ENCODE measurements at regions not wholly inside any gene's neighbourhood (a gene's known extent, or its start where the extent isn't known, plus 50 kb on each side); places are given as distances from the start of the nearest gene placed in this dataset.
"Not testable (repeated sequence)": the region's sequence is repeated elsewhere in the genome, so short reads cannot be mapped to it uniquely, and the experiment has no call there.

- ATAC-seq: no peak
- Mint-ChIP-seq H3K4me3 (no peak overlapping the region), H3K9me3 (ENCODE audit: low read depth) (no peaks in the 10 kb centered on the region), H3K27ac (no peak overlapping the region), H3K4me1 (no peaks in the 10 kb centered on the region), H3K36me3 (no peaks in the 10 kb centered on the region), H3K27me3 (no peaks in the 10 kb centered on the region)
- CTCF ChIA-PET: no interaction called here
- DNase-seq: no peak
These were observed 127.9 kb upstream of the AMOT start for GRCh38 chrX:112968351-112969133.

DNA sequence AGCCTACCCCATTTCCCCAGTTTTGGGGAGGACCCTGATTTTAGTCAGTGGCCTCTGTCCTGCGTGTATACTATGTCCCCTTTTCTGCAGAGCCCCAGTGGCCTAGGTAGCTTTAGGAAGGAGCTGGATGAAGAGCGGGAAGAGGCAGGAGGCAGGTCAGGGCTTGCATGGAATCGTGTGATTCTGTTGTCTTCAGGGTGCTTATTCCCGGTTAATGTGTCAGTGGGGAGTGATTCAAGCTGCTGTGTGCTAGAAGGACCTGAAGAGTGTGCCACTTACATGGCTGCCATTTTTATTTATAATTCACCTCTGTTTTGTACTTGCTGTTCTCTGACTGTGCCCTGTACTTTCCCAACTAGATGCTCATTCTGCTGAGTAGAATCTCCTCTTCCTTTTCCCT, 127.3 kb upstream of the AMOT start:
- ATAC-seq (no peak), DNase-seq (no peak)
- CTCF ChIA-PET: no interaction called here
- no peaks in the 10 kb centered on the region for H3K36me3 Mint-ChIP-seq
- no peaks in the 10 kb centered on the region for H3K27me3 Mint-ChIP-seq
- H3K4me3 Mint-ChIP-seq: no peak overlapping the region
- no peaks in the 10 kb centered on the region for H3K4me1 Mint-ChIP-seq
- no peak overlapping the region for H3K27ac Mint-ChIP-seq
- H3K9me3 Mint-ChIP-seq (ENCODE audit: low read depth): no peaks in the 10 kb centered on the region

- H3K27ac Mint-ChIP-seq: no peak overlapping the region
- ATAC-seq (no peak), DNase-seq (no peak)
- no peak overlapping the region for H3K4me3 Mint-ChIP-seq
- H3K36me3 Mint-ChIP-seq: no peaks in the 10 kb centered on the region
- no peaks in the 10 kb centered on the region for H3K27me3 Mint-ChIP-seq
- H3K4me1 Mint-ChIP-seq: no peaks in the 10 kb centered on the region
- CTCF ChIA-PET: no interaction called here
- no peaks in the 10 kb centered on the region for H3K9me3 Mint-ChIP-seq (ENCODE audit: low read depth)
These were observed 126.7 kb upstream of the AMOT start for GRCh38 chrX:112967341-112967740.

DNA sequence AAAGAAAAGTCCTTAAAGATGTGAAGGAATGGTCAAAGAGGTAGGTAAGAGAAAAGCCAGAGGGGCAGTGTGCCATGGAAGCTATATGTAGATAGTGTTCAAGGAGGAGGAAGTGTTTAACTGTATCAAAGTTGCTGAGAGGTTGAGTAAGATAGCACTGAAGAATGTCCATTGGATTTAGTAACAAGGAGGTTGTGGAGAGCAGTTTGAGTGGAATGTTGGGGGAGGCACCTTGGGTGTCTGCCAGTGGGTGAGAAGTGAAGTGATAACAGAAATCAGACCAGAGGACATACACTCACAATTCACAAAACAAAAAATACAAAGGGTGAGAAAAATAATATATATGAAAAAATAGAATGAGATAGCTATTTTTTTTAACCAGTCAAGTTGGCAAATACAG, 121.3 kb upstream of the AMOT start:
- ATAC-seq (no peak), DNase-seq (no peak)
- H3K27ac Mint-ChIP-seq: no peak overlapping the region
- no peaks in the 10 kb centered on the region for H3K9me3 Mint-ChIP-seq (ENCODE audit: low read depth)
- H3K36me3 Mint-ChIP-seq: no peaks in the 10 kb centered on the region
- H3K4me1 Mint-ChIP-seq: no peaks in the 10 kb centered on the region
- CTCF ChIA-PET: no interaction called here
- H3K27me3 Mint-ChIP-seq: no peaks in the 10 kb centered on the region
- H3K4me3 Mint-ChIP-seq: no peak overlapping the region

DNA sequence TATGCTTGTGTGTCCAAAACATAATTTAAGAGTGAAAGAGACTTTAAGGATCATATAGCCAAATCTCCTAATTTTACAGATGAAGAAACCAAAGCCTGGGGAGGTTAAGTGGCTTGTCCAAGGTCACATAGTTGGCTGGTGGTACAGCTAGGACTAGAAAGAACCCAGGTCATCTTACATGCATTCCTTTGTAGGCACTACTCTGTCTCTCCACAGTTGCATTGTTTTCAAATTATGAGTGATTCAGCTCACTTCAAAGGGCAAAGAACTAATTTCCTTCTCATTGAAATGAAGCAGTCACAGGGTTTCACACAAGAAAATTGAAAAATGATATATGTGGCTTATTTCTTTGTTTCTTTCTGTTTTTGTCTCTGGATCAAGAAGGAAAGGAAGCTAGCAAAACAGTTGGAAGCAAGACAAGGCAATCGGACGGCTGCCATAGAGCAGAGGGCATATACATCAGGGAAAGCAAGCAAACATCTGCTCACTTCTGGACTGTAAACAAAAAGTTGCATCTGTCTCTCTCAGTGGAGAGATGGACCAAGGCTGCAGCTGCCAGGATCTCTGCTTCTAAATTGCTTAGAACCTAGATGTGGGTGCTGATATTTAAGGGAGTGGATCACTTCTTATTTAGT, 107.5 kb upstream of the AMOT start:
- peaks cover 3% of the 10 kb centered on the region for H3K27me3 Mint-ChIP-seq
- ATAC-seq (no peak), DNase-seq (no peak)
- no peaks in the 10 kb centered on the region for H3K4me1 Mint-ChIP-seq
- no peak overlapping the region for H3K27ac Mint-ChIP-seq
- no peaks in the 10 kb centered on the region for H3K36me3 Mint-ChIP-seq
- H3K9me3 Mint-ChIP-seq (ENCODE audit: low read depth): no peaks in the 10 kb centered on the region
- CTCF ChIA-PET: no interaction called here
- no peak overlapping the region for H3K4me3 Mint-ChIP-seq

DNA sequence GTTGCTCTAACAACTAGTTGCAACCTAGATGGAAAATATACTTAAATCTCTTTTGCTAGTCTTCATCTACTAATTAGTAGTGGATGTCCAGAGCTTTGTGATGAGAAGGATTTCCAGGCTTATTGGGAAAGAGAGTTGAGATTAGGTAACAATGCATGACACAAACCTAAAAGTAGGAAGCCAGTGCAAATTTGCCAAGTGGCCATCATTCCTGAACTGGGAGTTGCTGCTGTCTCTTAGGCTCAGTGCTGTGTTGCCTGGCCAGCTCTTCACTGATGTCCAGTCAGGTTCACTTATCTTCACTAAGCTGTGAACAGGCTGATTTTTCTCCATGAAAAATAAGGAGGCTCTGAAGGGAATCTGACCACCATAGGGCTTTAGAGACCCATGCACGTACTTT, 105.6 kb upstream of the AMOT start:
- DNase-seq: no peak
- Mint-ChIP-seq H3K27ac (no peak overlapping the region), H3K27me3 (peaks cover 3% of the 10 kb centered on the region), H3K4me3 (no peak overlapping the region), H3K4me1 (no peaks in the 10 kb centered on the region), H3K9me3 (ENCODE audit: low read depth) (no peaks in the 10 kb centered on the region), H3K36me3 (no peaks in the 10 kb centered on the region)
- CTCF ChIA-PET: no interaction called here
- no peak for ATAC-seq

DNA sequence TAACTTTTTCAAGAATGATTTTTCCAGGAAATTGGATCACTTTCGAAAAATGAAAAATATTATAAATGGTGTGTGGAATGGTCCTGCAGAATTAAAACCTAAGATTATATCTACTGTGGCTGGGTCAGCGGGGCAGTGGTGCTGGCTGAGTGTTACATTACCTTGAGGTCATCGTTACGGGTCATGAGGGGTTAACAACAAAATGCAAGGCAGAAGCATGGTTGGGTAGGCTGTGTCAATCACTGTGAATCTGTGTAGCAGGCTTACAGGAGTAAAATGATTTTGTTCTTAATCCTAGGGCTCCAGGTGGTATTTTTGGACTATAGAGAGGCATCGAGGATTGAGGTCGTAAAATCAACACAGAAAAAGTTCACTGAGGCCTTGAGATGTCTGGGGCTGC, 105.2 kb upstream of the AMOT start:
- no peaks in the 10 kb centered on the region for H3K4me1 Mint-ChIP-seq
- CTCF ChIA-PET: no interaction called here
- H3K4me3 Mint-ChIP-seq: no peak overlapping the region
- DNase-seq: no peak
- no peak overlapping the region for H3K27ac Mint-ChIP-seq
- no peaks in the 10 kb centered on the region for H3K9me3 Mint-ChIP-seq (ENCODE audit: low read depth)
- H3K27me3 Mint-ChIP-seq: peaks cover 3% of the 10 kb centered on the region
- ATAC-seq: no peak
- no peaks in the 10 kb centered on the region for H3K36me3 Mint-ChIP-seq

- Mint-ChIP-seq H3K27me3 (peaks cover 3% of the 10 kb centered on the region), H3K4me3 (no peak overlapping the region), H3K36me3 (no peaks in the 10 kb centered on the region), H3K9me3 (ENCODE audit: low read depth) (no peaks in the 10 kb centered on the region), H3K4me1 (no peaks in the 10 kb centered on the region), H3K27ac (no peak overlapping the region)
- no peak for DNase-seq
- ATAC-seq: no peak
- CTCF ChIA-PET: no interaction called here
These were observed 100.7 kb upstream of the AMOT start for GRCh38 chrX:112941209-112941837.

DNA sequence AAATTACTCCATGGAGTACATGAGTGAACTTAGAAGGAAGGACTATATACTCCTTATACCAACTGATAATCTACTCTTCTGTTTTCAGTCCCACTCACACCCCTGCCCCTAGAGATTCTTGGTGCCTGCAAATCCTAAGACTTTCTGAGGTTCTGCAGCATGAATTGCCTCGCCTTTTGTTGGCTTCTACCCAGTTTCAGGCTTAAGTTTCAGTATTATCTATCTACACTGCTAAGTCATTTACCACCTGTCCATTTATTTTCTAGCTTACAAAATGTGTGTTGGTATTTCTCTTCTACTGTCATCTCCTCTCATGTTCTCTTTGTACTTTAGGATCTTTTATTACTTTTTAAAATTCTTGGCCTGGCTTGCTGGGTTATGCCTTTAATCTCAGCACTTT, 94.4 kb upstream of the AMOT start:
- CTCF ChIA-PET: no interaction called here
- no peak for ATAC-seq
- DNase-seq: no peak
- H3K36me3 Mint-ChIP-seq: no peaks in the 10 kb centered on the region
- H3K9me3 Mint-ChIP-seq (ENCODE audit: low read depth): no peaks in the 10 kb centered on the region
- no peaks in the 10 kb centered on the region for H3K4me1 Mint-ChIP-seq
- no peak overlapping the region for H3K4me3 Mint-ChIP-seq
- no peaks in the 10 kb centered on the region for H3K27me3 Mint-ChIP-seq
- H3K27ac Mint-ChIP-seq: no peak overlapping the region

GRCh38 chrX:112931900-112932299, 91.3 kb upstream of the AMOT start:
- DNase-seq (no peak), ATAC-seq (no peak)
- Mint-ChIP-seq H3K36me3 (no peaks in the 10 kb centered on the region), H3K27ac (no peak overlapping the region), H3K9me3 (ENCODE audit: low read depth) (no peaks in the 10 kb centered on the region), H3K4me3 (no peak overlapping the region), H3K4me1 (no peaks in the 10 kb centered on the region), H3K27me3 (no peaks in the 10 kb centered on the region)
- CTCF ChIA-PET: no interaction called here

- no peak for ATAC-seq
- no peaks in the 10 kb centered on the region for H3K27me3 Mint-ChIP-seq
- no peak for DNase-seq
- H3K9me3 Mint-ChIP-seq (ENCODE audit: low read depth): no peaks in the 10 kb centered on the region
- H3K27ac Mint-ChIP-seq: no peak overlapping the region
- no peaks in the 10 kb centered on the region for H3K4me1 Mint-ChIP-seq
- no peaks in the 10 kb centered on the region for H3K36me3 Mint-ChIP-seq
- no peak overlapping the region for H3K4me3 Mint-ChIP-seq
- CTCF ChIA-PET: no interaction called here
These were observed 90.8 kb upstream of the AMOT start for GRCh38 chrX:112931478-112931877.

DNA sequence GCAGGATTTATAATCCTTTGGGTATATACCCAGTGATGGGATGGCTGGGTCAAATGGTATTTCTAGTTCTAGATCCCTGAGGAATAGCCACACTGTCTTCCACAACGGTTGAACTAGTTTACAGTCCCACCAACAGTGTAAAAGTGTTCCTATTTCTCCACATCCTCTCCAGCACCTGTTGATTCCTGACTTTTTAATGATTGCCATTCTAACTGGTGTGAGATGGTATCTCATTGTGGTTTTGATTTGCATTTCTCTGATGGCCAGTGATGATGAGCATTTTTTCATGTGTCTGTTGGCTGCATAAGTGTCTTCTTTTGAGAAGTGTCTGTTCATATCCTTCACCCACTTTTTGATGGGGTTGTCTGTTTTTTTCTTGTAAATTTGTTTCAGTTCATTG, 82.8 kb upstream of the AMOT start:
- ATAC-seq; H3K27me3 Mint-ChIP-seq; CTCF ChIA-PET; H3K4me3 Mint-ChIP-seq; DNase-seq; H3K4me1 Mint-ChIP-seq; H3K36me3 Mint-ChIP-seq; H3K27ac Mint-ChIP-seq; H3K9me3 Mint-ChIP-seq (ENCODE audit: low read depth): not testable (repeated sequence)

GRCh38 chrX:112913807-112914206, 73.2 kb upstream of the AMOT start:
- ATAC-seq (no peak), DNase-seq (no peak)
- CTCF ChIA-PET: no interaction called here
- H3K4me1 Mint-ChIP-seq: no peaks in the 10 kb centered on the region
- H3K27ac Mint-ChIP-seq: no peak overlapping the region
- H3K4me3 Mint-ChIP-seq: no peak overlapping the region
- H3K27me3 Mint-ChIP-seq: no peaks in the 10 kb centered on the region
- no peaks in the 10 kb centered on the region for H3K36me3 Mint-ChIP-seq
- H3K9me3 Mint-ChIP-seq (ENCODE audit: low read depth): no peaks in the 10 kb centered on the region

GRCh38 chrX:112910418-112910817, 69.8 kb upstream of the AMOT start:
- H3K4me3 Mint-ChIP-seq: no peak overlapping the region
- no peaks in the 10 kb centered on the region for H3K9me3 Mint-ChIP-seq (ENCODE audit: low read depth)
- H3K36me3 Mint-ChIP-seq: no peaks in the 10 kb centered on the region
- no peak for DNase-seq
- no peaks in the 10 kb centered on the region for H3K27me3 Mint-ChIP-seq
- ATAC-seq: no peak
- CTCF ChIA-PET: no interaction called here
- H3K4me1 Mint-ChIP-seq: no peaks in the 10 kb centered on the region
- H3K27ac Mint-ChIP-seq: no peak overlapping the region

Measured in activated CD8-positive, alpha-beta memory T cell treated with anti-CD3 and anti-CD28 coated beads, Interleukin-2, amount 10 ng/mL, durations not matched to agents 7 days and 5 days (primary cell).